HepG2 (cell line): ENCODE measurements at regions not wholly inside any gene's neighbourhood (a gene's known extent, or its start where the extent isn't known, plus 50 kb on each side); places are given as distances from the start of the nearest gene placed in this dataset.

ENCODE experiments used
- ATAC-seq: fragments of 200-7000 bp; cut with Tn5 transposase; 3 replicates; pipeline ENCODE4 v1.9.1; 2020; ENCODE audit warnings: mild to moderate bottlenecking, moderate library complexity
- BruUV-seq: library from RNA; stranded (reverse); fragments of 400-500 nt; replicated peaks from 2 replicates; lab custom pipeline; 2021; lab: Mats Ljungman, UMichigan
- CTCF ChIA-PET: fragments of 300-600 bp; formaldehyde crosslinking; extraction: SDS; loops from one replicate; lab custom pipeline; 2021; ENCODE audit warnings: low total read pairs, inconsistent platforms, low intra/inter-chr PET ratio; lab: Yijun Ruan, JAX
- POLR2A ChIA-PET: fragments of 350-600 bp; sonication (Branson Sonifier 250); formaldehyde crosslinking; loops from one replicate; lab custom pipeline; 2020; ENCODE audit warnings: antibody characterized with exemption, inconsistent platforms; lab: Yijun Ruan, JAX
- DNase-seq: peaks from one replicate; pipeline ENCODE4 v3.0.0-alpha.2; 2015; ENCODE audit warnings: low spot score
- FAIRE-seq: peaks from 3 replicates; lab custom pipeline; 2011; peaks lifted over from hg19 to GRCh38; lab: Jason Lieb, UNC
- H2AFZ ChIP-seq: one replicate; pipeline ENCODE4 v1.6.1; 2011; ENCODE audit warnings: low read length, inconsistent platforms
- H3K27ac ChIP-seq: fragments of 300-600 bp; 3 replicates; pipeline ENCODE4 v1.8.0; 2011; ENCODE audit warnings: mixed run types, mild to moderate bottlenecking, mixed read lengths, low read length, inconsistent platforms; ENCODE audit not compliant: insufficient read depth; ENCODE audit errors: extremely low read length
- H3K27me3 ChIP-seq, 2 experiments: fragments of 200-600 bp in 1 of 2; 2 replicates in 1 of 2; 3 replicates in 1 of 2; pipeline versions ENCODE4 v1.6.0 to v1.8.0; 2011; ENCODE audit warnings: low read length in 2 of 2, mild to moderate bottlenecking in 2 of 2, moderate library complexity in 2 of 2, inconsistent platforms in 1 of 2; ENCODE audit not compliant: insufficient read depth in 2 of 2, control insufficient read depth in 1 of 2
- H3K36me3 ChIP-seq, 2 experiments: fragments of 200-600 bp in 1 of 2; replicated peaks in 1 of 2; 2 replicates in 1 of 2; 3 replicates in 1 of 2; pipeline versions ENCODE4 v1.5.1 to v1.8.0; 2011; ENCODE audit warnings: low read length in 2 of 2, inconsistent platforms in 1 of 2; ENCODE audit not compliant: insufficient read depth in 2 of 2, control insufficient read depth in 1 of 2
- H3K4me1 ChIP-seq: 2 replicates; pipeline ENCODE4 v1.5.1; 2012; ENCODE audit warnings: low read length, inconsistent platforms; ENCODE audit not compliant: insufficient read depth
- H3K4me2 ChIP-seq: 2 replicates; pipeline ENCODE4 v1.6.0; 2011; ENCODE audit warnings: low read depth, low read length, inconsistent platforms
- H3K4me3 ChIP-seq, 3 experiments: fragments of 200-600 bp in 1 of 3; sonication (generic), shearing (Covaris generic) in 1 of 3; replicated peaks in 1 of 3; 2 replicates each; pipeline ENCODE4 v1.5.1; 2011 to 2016; ENCODE audit warnings: low read length in 3 of 3, inconsistent platforms in 2 of 3, low read depth in 2 of 3, mild to moderate bottlenecking in 2 of 3, control low read depth in 1 of 3, mixed read lengths in 1 of 3; ENCODE audit not compliant: insufficient read depth in 1 of 3
- H3K79me2 ChIP-seq: one replicate; pipeline ENCODE4 v1.6.1; 2011; ENCODE audit warnings: low read length, inconsistent platforms; ENCODE audit not compliant: insufficient read depth
- H3K9ac ChIP-seq: 2 replicates; pipeline ENCODE4 v1.6.0; 2011; ENCODE audit warnings: mild to moderate bottlenecking, low read depth, low read length, inconsistent platforms; ENCODE audit not compliant: insufficient read depth
- H3K9me3 ChIP-seq: 2 replicates; pipeline ENCODE4 v1.5.1; 2012; ENCODE audit warnings: mild to moderate bottlenecking, low read length
- H4K20me1 ChIP-seq: 2 replicates; pipeline ENCODE4 v1.6.0; 2011; ENCODE audit warnings: inconsistent platforms, mild to moderate bottlenecking, low read length, moderate library complexity; ENCODE audit not compliant: insufficient read depth
- CBX1 ChIP-seq: IDR thresholded peaks from one replicate; pipeline ENCODE4 v1.6.1; 2016; ENCODE audit warnings: antibody characterized with exemption, low read depth
- POGZ ChIP-seq: sonication (generic); formaldehyde crosslinking; IDR thresholded peaks from 2 replicates; pipeline ENCODE4 v1.4.0; 2020; ENCODE audit warnings: mild to moderate bottlenecking, missing genetic modification reagents
- RNF2 ChIP-seq: fragments of 450-650 bp; conservative IDR thresholded peaks from 2 replicates; pipeline ENCODE4 v1.6.1; 2016; ENCODE audit warnings: low read depth
- SPEN ChIP-seq: sonication (generic); formaldehyde crosslinking; IDR thresholded peaks from 2 replicates; pipeline ENCODE4 v1.5.1; 2020; ENCODE audit warnings: low read depth, mild to moderate bottlenecking, missing genetic modification reagents
- U2AF1 ChIP-seq: fragments of 200-400 bp; formaldehyde crosslinking; optimal IDR thresholded peaks from 2 replicates; pipeline ENCODE3; 2017; ENCODE audit warnings: mild to moderate bottlenecking, low read depth, low read length
- YEATS4 ChIP-seq: sonication (generic); formaldehyde crosslinking; IDR thresholded peaks from 2 replicates; pipeline ENCODE4 v1.4.0; 2020; ENCODE audit warnings: missing genetic modification reagents, borderline replicate concordance
- ZNF232 ChIP-seq: sonication (generic); formaldehyde crosslinking; IDR thresholded peaks from 2 replicates; pipeline ENCODE4 v1.4.0; 2020; ENCODE audit warnings: missing genetic modification reagents, borderline replicate concordance
- ZNF749 ChIP-seq: sonication (generic); formaldehyde crosslinking; IDR thresholded peaks from 2 replicates; pipeline ENCODE4 v1.8.0; 2022; ENCODE audit warnings: mild to moderate bottlenecking, missing genetic modification reagents, moderate library complexity, borderline replicate concordance
- WGBS: methylation state at CpG from one replicate; pipeline ENCODE4 v1.1.6; 2017; ENCODE audit warnings: low lambda C conversion rate; 5-methylcytosine and 5-hydroxymethylcytosine counted together
- in situ Hi-C: cut with HindIII; loops from 2 replicates; pipeline ENCODE4 v1.10.0; 2017; ENCODE audit warnings: low pct_unique_long_range_greater_than_20kb; ENCODE audit not compliant: extremely low pct_ligation_motif_present
- intact Hi-C: fragments of 100-400 bp; cut with micrococcal nuclease; formaldehyde crosslinking; loops from one replicate; pipeline ENCODE4 v1.10.0; 2022; ENCODE audit not compliant: unreplicated experiment
- TF ChIP-seq, protein P1 (sequence below): sonication (generic); formaldehyde crosslinking; IDR thresholded peaks from 2 replicates; pipeline ENCODE4 v1.4.0; 2020; ENCODE audit warnings: missing genetic modification reagents, mild to moderate bottlenecking, borderline replicate concordance

DNA sequence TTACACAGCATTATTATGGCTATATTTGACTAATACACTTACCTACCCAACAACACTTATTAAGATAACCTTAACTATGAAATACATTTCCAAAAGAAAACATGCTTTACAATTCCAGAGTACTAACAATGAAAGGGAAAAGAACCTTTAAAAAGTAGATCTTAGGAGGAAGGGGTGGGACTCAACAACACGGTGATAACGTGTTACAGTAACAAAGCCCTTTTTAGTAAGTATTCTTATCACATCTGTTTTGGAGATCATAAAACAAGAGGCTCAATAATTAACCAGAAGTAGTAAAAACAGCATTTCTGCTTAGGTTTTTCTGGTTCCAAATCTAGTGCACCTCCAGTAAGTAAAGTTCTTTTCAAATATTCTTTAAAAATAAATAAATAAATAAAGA, 202.1 kb upstream of the SLC7A11 start:
- no TSS peak for BruUV-seq
- Histone ChIP-seq H4K20me1 (no peaks in the 10 kb centered on the region), H3K27me3 (no peaks in the 10 kb centered on the region; a peak in 1 of 5 replicates), H3K27ac (no peak overlapping the region), H3K9me3 (no peaks in the 10 kb centered on the region), H2AFZ (no peak overlapping the region), H3K79me2 (no peaks in the 10 kb centered on the region), H3K36me3 (no peaks in the 10 kb centered on the region), H3K9ac (no peak overlapping the region), H3K4me3 (no peak overlapping the region), H3K4me2 (no peak overlapping the region), H3K4me1 (no peaks in the 10 kb centered on the region)
- in situ Hi-C loops (no loop called here), intact Hi-C loops (no loop called here)
- WGBS, result 38% methylated on average over 2 of the region's 2 CpGs
- CTCF ChIA-PET, result no interaction called here
- ATAC-seq (no peak), DNase-seq (no peak), FAIRE-seq (no peak)
- TF ChIP-seq CBX1 (no peak), U2AF1 (no peak), ZNF232 (CRISPR knock-in tag) (no peak), POGZ (no peak), ZNF749 (no peak), RNF2 (no peak), SPEN (CRISPR knock-in tag) (no peak), YEATS4 (CRISPR knock-in tag) (no peak)
- TF ChIP-seq, protein P1, sequence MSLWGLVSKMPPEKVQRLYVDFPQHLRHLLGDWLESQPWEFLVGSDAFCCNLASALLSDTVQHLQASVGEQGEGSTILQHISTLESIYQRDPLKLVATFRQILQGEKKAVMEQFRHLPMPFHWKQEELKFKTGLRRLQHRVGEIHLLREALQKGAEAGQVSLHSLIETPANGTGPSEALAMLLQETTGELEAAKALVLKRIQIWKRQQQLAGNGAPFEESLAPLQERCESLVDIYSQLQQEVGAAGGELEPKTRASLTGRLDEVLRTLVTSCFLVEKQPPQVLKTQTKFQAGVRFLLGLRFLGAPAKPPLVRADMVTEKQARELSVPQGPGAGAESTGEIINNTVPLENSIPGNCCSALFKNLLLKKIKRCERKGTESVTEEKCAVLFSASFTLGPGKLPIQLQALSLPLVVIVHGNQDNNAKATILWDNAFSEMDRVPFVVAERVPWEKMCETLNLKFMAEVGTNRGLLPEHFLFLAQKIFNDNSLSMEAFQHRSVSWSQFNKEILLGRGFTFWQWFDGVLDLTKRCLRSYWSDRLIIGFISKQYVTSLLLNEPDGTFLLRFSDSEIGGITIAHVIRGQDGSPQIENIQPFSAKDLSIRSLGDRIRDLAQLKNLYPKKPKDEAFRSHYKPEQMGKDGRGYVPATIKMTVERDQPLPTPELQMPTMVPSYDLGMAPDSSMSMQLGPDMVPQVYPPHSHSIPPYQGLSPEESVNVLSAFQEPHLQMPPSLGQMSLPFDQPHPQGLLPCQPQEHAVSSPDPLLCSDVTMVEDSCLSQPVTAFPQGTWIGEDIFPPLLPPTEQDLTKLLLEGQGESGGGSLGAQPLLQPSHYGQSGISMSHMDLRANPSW (CRISPR knock-in tag), result no peak
- POLR2A ChIA-PET, result no interaction called here
